Dermis blood vessel endothelial cell (primary cell): ENCODE measurements at regions not wholly inside any gene's neighbourhood (a gene's known extent, or its start where the extent isn't known, plus 50 kb on each side); places are given as distances from the start of the nearest gene placed in this dataset.
"Not testable (repeated sequence)": the region's sequence is repeated elsewhere in the genome, so short reads cannot be mapped to it uniquely, and the experiment has no call there.

ENCODE experiments used
- DNase-seq: peaks from one replicate; pipeline ENCODE4 v3.0.0; 2010

DNA sequence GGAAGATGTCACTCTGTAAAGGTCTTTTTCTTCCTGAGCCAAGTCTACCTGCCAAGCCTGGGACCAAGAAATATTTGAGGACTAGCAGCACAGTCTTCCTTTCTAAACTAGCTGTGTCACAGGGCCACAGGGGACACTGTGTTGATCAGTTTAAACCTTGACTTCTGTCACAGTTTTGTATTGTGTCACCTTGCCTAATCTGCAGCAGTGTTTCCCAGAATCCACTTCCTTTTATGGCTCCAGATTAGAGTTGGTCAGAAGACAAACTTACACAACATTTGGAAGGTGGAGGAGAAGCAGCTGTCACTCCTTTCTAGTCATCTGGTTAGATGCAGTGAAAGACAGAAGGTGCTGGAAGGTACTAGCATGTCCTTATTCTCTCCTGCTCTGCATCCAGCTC is 143.1 kb upstream of the BCOR start:
- no peak for DNase-seq

DNA sequence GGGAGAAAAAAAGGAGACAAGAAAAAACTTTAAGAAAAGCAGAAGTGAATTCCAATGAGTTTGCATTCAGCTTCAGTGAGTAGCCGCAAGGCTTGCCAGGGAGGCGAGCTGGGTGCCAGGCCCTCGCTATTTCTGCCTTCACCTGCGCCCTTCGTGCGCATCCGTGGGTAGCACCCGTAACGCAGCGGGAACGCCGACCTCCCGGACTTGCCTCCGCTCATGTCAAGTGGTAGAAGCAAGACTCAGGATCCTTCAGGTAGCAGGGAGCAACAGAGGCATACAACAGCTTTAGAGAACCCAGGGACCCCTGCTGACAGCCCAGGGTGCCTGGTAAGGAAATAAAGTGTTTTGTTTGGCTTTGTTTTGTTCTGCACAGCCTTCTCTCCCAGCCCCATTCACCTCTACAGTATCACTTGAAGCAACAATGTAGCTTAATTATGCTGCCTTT is 140.0 kb upstream of the BCOR start:
- DNase-seq: no peak

DNA sequence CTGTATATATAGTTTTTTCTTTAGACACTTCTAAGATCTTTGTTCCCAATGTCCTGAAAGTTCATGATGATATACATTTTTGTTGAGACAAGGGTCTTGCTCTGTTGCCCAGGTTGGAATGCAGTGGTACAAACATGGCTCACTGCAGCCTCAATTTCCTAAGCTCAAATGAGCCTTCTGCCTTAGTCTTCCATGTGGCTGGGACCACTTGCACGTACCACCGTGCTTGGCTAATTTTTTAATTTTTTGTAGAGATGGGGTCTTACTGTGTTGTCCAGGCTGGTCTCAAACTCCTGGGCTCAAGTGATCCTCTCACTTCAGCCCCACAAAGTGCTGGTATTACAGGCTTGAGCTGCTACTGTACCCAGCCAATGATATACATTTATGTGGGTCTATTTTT is 132.9 kb upstream of the BCOR start:
- DNase-seq: no peak

DNA sequence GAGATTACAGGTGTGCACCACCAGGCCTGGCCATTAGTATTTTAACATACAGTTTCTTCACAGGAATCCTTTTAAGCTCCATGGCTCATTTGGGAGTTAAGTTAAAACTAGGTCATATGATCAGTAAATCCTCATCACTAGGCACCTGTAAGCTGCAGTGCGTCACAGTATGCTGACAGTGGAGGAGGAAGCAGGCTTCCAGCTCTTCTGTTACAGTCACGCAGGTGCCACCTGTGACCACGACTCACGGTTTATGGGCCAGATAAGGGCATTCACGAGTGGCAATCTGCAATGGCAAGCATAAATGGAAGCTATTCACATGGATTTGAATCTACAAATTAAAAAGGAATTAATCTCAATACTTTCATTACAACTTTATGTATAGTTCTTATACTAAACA is 129.4 kb upstream of the BCOR start:
- no peak for DNase-seq

DNA sequence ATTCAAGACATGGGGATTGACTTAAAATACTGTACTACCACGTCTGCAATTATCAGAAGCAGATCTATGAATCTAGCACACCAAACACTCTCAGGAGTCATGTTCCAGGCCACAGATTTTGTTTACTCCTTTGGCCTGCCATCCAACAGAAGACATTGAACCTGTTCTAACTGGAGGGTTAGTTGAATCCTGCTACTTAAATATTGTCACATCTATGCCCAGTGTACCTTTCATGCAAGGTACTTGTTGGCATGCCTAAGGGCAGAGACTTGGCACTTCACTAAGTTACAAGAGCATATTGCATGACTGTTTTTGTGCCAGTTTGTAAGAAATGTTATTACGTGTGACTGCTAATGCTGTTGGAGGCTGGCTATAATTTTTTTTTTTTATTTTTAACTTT is 126.9 kb upstream of the BCOR start:
- DNase-seq: no peak

DNA sequence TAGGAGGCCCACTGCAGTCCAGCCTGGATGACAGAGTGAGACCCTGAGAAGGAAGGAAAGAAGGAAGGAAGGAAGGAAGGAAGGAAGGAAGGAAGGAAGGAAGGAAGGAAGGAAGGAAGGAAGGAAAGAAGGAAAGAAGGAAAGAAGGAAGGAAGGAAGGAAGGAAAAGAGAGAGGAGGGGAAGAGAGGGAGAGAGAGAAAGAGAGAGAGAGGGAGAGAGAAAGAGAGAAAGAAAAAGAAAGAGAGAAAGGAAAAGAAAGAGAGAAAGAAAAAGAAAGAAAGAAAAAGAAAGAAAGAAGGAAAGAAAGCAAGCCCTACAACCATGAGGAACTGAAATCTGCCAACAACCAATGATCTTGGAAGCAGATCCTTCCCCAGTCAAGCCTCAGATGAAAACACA is 124.9 kb upstream of the BCOR start:
- DNase-seq: not testable (repeated sequence)

DNA sequence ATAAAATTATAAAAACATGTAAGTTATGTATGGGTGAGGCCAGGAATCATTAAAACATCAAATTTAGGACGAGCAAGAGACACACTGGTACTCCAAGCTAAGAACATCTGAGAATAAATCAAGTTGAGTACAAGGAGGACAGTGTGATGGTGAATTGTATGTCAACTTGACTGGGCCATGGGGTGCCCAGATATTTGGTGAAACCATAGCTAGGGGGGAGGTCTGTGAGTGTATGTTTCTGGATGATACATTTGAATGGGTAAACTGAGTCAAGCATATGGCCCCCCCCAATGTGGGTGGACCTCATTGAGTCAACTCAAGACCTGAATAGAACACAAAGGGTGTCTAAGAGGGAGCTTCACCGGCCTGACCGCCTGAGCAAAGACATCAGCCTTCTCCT is 115.3 kb upstream of the BCOR start:
- DNase-seq: no peak

DNA sequence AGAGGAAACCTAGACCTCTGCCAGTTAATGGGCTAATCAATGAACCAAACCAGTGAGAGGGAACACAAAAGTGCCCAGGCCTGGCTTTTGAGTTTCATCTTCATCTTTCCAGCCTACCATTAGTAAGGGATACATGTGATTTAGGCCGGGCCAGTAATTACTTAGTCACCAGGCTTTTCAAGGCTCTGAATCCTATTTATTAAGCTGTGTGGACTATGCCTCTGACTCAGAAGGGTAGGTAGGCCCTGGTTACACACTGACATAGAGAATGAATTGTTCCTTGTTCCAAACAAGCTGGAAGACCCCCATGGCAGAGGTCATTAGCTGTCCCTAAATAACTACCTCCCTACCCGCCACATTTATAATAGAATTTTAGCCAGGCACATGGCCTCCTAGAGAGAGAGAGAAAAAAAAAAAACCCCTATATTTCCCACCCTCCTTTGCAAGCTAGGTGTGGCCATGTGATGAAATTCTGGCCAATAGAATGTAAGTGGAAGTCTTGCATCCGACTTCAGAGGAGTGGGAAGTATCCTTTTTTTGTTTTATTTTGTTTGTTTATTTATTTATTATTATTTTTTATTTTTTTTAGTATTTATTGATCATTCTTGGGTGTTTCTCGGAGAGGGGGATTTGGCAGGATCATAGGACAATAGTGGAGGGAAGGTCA is 112.3 kb upstream of the BCOR start:
- no peak for DNase-seq

DNA sequence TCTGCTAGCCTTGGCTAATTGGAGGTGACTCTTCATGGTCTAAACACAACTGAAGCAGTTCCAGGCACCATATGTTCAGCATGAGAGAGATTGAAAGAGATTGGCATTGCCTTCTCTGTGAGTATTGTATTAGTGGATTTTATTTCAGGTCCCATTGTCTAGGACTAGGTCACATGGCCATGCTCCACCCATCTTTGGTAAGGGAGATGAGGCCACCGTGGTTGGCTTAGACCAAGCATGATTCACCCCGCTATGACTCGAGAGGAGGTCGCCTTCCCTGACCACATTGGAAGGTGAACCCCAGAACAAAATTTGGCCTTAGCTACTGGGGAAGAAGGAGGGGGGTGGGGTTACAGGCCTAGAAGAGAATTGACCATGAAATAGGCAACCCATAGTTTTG is 109.9 kb upstream of the BCOR start:
- peak; percentile 2 for DNase-seq

DNA sequence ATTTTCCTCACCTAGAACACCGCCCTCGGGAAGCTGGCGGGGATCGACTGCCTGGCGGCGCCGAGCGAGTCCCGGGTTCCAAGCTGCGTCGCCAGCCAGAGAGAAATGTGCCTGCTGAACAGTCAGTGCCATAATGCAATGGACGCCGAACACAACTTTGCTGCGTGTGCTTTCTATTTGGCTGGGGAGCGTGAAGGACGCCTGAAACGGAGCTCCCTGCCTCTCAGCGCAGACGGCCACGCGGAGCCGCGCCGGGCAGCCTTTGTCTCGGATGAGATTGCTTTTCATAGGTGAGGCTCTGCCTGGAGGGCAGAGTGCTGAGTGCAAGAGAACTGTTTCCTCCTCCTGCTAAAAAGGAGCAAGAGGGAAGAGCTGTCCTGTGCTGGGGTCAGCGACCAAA is 107.7 kb upstream of the BCOR start:
- DNase-seq: peak; percentile 3

DNA sequence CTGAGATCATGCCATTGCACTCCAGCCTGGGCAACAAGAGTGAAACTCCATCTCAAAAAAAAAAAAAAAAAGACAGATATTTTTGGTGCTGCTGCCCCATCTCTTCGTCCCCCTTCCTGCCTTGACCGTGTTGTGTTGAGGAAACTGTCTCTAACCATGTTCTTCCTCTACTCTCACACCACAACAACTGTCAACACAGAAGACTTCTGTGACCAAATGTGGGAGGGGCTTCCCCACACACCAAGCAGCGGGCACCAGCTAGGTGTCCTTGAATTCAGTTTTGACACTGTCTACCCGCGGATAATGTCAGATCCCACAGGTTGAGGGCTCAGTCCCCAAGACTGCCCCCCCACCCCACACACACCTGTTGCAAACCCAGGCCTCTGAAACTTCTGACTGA is 104.7 kb upstream of the BCOR start:
- DNase-seq: no peak

DNA sequence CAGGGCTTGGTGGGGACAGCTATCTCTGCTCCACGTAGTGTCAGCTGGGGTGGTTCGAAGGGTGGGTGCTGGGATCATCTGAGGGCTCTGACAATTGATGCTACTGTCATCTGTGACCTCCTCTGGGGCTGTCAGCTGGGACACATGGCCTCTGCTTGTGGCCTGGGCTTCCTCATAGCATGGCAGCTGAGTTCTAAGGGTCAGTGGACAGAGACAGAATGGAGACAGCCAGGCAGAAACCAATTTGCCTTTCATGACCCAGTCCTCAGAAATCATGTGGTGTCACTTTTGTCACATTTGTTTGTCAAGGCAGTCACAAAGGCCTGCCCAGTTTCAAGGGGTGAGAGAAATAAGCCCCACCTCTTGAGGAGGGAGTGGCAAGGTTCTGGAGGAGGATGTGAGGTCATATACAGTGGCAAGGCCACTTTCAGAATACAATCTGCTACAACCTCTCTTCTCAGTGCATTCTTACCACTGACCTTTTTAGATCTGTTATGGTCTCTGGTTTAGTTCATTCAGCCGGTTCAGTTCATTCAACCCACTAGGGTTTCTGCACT is 103.6 kb upstream of the BCOR start:
- DNase-seq: no peak

DNA sequence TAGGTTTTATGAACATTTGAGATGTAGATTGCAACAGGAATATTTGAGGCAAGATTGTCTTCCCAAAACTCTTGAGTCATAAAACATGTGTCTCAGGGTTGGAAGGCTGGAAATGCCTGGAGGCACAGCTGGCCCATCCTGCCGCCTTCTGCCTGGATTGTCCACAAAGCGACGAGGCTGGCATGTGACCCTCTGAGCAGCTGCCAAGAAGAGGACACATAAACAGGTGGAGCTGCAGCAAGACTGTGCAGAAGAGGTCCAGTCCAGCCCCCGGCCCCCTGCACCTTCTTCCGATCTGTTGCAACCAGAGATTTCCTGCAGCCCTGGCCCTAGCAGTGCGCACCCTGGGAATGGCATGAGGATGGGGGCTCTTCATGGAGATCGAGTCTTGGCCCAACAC is 101.9 kb upstream of the BCOR start:
- DNase-seq: no peak

DNA sequence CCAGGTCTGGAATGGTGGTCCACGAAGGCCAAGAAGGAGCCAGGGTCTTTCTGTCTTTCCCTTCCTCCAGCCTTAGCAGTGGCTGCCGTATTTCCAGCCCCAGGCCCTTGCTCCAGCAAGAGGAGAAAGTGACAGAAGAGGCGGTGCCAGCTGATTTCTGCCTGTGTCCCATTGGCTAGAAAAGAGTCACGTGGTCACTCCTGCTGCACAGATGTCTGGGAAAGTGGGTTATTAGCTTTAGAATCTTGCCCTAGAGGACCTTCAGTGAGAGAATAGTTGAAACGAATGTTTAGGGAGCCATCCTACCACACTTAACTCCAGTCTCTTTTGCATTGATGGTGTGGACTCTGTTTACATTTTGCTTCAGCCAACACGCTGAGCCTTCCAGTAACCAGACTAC is 99.3 kb upstream of the BCOR start:
- no peak for DNase-seq

DNA sequence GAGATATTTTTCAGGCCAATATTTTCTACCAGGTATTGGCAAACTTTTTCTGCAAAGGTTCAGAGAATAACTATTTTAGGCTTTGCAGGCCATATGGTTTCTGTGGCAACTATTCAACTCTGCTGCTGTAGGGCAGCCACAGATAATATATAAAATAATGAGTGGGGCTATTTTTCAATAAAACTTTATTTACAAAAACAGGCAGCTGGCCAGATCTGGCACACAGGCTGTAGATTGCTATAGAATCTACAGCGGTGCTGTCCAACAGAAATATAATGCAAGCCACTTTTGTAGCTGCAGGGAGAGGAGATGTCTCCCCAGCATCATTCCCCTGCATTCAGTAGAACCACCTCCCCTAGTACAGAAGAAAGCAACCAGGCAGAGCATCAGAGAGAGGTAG is 97.6 kb upstream of the BCOR start:
- no peak for DNase-seq

DNA sequence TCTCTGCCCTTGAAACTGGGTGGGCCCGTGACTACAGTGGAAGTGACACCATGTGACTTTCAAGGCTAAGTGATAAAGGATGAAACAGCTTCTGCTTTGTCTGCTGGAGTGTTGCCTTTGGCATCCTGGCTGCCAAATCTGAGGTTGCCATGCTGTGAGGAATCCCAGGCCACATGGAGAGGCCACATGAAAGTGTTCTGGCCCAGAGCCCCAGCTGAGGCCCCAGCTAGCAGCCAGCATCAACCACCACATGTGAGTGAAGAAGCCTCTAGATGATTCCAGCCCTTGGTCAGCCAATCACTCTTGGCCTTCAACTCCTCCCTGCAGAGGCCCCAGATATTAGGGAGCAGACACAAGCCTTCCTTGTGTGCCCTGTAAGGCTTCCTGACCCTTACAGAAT is 94.4 kb upstream of the BCOR start:
- DNase-seq: no peak

DNA sequence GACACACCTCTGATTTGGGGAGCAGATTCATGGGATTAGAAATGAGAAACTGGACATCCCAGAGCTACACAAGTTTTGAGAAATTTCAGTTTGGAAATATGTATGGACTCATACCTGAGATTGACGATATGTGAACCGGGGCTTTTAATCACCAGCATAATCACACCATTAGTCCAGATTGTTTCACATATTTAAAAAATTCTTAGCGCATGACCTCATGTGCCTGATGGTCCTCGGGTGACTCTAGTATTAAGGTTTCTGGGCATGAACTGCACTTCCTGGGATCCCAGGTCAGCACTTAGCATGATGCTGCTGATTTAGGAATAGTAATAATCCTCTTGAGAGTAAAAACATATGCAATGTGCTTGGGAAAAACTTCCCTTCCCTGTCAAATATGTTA is 91.9 kb upstream of the BCOR start:
- DNase-seq: no peak

DNA sequence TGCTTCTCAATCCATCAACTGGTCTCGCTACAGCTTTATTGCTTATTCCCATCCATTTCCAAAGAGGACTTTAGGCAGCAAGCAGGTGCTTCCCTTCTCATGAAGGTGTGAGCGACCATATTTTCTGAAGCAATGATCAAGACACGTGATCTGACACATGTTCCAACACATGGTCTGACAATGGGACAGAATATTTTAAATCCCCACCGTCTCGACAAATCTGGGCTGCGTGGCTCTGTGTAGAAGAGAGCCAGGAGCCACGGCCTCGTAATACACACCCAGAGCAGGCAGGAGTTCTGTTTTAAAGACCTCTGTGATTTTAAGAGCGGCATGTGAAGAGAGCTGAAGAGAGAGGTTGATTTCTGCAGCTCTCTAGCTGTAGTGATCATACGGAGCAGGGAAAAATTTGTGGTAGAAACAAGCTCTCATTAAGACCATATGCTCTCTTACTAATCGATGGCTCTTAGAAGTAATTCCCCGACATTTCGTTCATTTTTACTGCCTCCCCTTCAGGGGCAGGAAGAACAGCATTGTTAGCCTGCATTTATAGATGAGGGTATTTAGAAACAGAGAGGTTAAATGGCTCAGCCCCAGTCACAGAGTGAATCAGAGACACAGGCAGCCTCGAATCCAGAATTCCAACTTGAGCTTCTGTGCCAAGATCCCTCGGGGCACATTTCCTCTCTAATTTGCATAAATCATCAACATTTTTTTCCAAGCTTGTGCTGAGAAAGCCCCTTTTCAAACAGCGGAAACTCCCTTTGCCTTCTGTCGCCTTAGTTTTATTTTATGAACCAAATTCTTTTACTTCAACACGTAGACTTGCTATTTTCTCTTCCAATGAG is 91.0 kb upstream of the BCOR start:
- no peak for DNase-seq

DNA sequence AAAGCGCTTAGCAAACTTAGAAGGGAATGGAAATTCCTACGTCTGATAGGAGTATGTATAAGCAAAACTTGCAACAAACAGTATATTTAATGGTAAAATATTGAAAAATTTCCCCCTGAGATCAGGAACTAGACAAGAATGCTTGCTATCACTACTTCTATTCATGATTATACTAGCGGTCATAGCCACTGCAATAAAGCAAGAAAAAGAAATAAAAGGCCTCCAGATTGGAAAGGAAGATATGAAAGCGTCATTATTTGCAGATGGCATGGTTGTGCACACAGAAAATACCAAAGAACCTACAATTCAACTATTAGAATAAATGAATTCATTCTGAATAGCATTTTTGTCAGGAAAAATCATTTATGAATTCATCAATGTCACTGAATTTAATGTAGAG is 87.2 kb upstream of the BCOR start:
- DNase-seq: no peak

DNA sequence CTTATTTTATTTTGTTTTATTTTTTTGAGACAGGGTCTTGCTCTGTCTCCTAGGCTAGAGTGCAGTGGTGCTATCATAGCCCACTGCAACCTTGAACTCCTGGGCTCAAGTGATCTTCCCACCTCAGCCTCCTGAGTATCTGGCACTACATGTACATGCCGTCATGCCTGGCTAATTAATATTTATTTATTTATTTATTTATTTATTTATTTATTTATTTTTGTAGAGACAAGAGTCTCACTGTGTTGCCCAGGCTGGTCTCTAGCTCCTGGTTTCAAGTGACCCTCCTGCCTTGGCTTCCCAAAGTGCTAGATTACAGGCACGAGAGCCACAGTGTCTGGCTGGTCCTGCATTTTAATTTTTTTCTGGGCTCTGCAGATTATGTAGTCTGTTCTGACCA is 84.9 kb upstream of the BCOR start:
- DNase-seq: no peak

DNA sequence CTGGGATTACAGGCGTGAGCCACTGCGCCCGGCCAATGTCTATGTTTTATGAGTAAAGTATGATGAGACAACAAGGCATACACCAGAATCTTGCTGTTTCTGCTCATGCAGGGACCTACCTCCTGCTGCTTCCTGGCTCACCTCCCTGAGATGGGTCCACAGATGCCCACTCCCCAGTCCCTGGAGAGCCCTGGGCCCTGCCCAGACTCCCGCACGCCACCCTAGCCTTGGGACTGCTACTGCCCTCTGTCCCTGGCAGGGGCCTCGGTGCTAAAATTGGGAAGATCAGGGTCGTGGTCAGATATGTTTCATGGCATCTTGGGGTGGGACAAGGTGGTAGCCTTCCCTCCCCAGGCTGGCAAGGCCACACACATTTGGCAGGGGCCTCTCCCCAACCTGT is 84.3 kb upstream of the BCOR start:
- no peak for DNase-seq

DNA sequence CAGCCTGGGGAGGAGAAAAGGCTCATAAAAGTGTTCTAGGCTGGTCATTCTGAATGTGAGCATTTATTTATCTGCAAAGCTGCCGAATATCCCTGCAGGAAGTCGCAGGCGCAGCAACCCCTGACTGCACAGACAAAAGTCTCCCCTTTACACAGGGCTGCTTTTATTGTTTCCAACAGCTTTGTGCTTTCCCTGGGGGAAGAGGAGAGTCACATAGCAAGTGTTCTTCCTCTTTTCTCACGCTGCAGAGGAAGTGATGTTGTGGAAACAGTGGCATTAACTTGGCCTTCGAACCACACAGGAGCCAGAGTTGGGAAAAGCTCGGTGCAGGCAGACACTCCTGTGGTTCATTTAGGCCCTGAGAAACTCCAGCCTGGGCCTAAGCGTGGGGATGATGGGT is 81.5 kb upstream of the BCOR start:
- DNase-seq: peak; percentile 75

DNA sequence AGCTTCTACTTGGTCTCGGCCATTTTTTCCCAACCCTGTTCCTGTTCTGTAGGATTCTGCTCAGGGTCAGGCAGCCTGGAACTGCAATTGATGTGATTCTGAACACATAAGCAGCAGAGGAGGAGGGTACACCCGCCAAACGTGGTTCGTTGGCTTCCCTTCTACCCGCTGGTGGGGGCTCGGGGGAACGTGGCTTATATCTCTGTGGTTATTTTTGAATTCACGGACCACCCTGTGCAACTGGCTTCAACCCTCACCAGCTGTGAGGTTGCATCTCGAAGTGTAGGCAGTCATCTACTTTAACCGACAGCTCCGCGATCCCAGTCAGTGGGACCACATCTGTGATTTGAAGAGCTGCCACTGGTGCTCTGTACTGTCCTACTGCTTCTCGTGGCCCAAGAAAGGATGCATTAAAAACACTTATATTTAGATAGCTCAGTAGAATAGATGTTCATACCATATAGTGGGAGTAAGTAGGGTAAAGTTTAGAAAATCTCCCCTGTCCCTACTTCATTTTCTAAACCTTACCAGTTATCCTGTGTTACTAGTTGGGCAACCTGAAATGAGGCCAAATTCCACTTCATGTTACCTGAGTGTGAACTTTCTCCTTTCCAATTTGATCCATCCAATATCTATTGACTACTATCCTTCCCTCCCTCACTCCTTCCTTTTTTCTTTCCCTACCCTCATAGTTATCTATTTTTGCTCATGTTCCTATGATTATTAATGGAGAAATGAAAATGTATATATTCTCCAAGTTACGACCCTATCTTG is 80.4 kb upstream of the BCOR start:
- no peak for DNase-seq
